ENCODE measurements at regions not wholly inside any gene's neighbourhood (a gene's known extent, or its start where the extent isn't known, plus 50 kb on each side); places are given as distances from the start of the nearest gene placed in this dataset.

DNA sequence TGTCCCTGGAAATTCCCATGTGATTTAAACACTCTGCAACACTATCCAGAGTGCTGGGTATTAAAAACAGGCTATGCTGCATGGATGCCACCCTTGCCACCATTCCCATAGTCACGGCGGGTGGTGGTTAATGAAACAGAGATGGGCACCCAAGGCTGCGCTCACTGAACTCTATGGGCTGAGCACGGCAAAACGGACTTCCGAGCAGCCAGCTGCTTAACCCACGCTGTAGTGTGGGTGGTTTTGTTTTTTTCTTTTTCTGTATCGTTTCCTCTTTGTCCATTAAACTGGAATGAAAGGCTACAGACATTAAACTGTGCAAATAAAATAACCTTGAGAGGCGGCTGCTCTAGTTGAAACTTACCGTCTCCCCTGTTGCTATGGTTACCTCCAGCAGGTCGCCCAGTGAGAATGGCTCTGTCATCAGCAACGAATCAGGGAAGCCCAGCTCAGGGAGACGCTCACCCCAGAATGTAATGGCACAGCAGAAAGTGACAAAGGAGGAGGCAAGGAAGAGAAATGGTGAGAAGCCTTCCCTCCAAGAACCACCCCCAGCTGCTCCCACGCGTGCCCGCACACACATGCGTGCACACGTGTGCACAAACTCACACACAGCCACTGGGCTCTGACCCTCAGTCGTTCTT, 102.1 kb downstream of the C11orf91 start:
- DNase-seq (ENCODE audit: extremely low spot score), result no peak
- H3K36me3 ChIP-seq (ENCODE audit: insufficient read depth), result no peaks in the 10 kb centered on the region
- WGBS, result 54% methylated on average over 19 of the region's 19 CpGs
- no peak overlapping the region for H3K27ac ChIP-seq (ENCODE audit: low read depth)
- no peaks in the 10 kb centered on the region for H3K4me1 ChIP-seq (ENCODE audit: insufficient read depth)
- no peak overlapping the region for H3K4me3 ChIP-seq (ENCODE audit: low read depth, low read length)

DNA sequence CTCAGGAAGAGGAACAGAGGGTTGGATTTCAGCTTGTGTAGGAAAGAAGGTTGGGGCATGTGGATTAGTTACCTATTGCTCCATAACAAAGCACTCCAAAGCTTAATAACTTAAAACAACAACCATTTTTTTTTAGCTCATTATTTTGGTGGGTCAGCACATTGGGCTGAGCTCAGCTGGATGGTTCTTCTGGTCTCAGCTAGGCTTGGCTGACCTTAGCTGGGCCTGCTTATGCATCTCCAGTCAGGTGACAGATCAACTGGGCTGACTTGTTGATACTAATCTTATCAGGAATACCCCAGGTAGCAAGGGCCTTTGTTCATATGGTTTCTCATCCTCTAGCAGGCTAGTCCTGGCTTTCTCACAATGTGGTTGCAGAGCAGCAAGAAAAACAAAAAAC, 106.4 kb downstream of the C11orf91 start:
- H3K4me1 ChIP-seq (ENCODE audit: insufficient read depth), result no peaks in the 10 kb centered on the region
- H3K4me3 ChIP-seq (ENCODE audit: low read depth, low read length), result no peak overlapping the region
- no peak for DNase-seq (ENCODE audit: extremely low spot score)
- no peaks in the 10 kb centered on the region for H3K36me3 ChIP-seq (ENCODE audit: insufficient read depth)
- no peak overlapping the region for H3K27ac ChIP-seq (ENCODE audit: low read depth)

DNA sequence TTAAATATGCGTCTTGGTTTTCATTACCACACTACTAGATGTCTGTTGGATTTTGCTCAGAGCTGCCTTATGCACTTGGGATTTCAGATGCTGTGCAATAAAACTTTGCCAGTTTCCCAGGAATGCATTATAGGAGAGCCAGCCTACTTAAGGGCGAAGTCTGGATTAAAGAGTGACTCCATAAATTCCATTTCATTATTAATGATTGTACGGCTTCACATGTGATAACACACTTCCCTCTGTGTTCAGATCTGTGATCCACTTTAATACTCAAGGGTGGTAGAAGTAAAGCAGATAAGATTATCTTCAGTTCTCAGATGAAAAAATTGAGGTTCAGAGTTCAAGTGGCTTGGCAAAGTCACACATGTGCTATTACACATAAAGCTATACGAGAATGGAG, 110.2 kb downstream of the C11orf91 start:
- Histone ChIP-seq H3K27ac (ENCODE audit: low read depth) (no peak overlapping the region), H3K4me1 (ENCODE audit: insufficient read depth) (no peaks in the 10 kb centered on the region), H3K4me3 (ENCODE audit: low read depth, low read length) (no peak overlapping the region), H3K36me3 (ENCODE audit: insufficient read depth) (no peaks in the 10 kb centered on the region)
- DNase-seq (ENCODE audit: extremely low spot score), result no peak
- WGBS, result 31% methylated on average over 4 of the region's 4 CpGs

DNA sequence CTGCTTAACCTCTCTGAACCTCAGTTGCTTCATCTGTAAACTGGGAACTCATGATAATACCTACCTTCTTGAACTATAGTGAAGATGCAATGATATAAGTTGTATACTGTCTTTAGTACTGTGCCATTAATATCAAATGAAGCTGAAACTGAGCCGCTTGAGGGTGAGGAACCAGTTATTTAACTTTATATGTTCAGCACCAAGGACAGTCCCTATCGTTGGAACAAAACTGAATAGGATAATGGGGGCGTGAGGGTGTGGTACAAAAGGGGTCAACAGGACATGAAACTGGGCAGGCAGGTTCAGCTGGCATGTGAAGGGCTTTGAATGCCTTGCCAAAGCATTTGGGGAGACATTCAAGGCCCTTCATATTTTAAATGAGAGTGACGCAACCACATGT, 112.6 kb downstream of the C11orf91 start:
- Histone ChIP-seq H3K27ac (ENCODE audit: low read depth) (no peak overlapping the region), H3K4me3 (ENCODE audit: low read depth, low read length) (no peak overlapping the region), H3K36me3 (ENCODE audit: insufficient read depth) (no peaks in the 10 kb centered on the region), H3K4me1 (ENCODE audit: insufficient read depth) (no peaks in the 10 kb centered on the region)
- no peak for DNase-seq (ENCODE audit: extremely low spot score)
- WGBS, result 71% methylated on average over 4 of the region's 4 CpGs

DNA sequence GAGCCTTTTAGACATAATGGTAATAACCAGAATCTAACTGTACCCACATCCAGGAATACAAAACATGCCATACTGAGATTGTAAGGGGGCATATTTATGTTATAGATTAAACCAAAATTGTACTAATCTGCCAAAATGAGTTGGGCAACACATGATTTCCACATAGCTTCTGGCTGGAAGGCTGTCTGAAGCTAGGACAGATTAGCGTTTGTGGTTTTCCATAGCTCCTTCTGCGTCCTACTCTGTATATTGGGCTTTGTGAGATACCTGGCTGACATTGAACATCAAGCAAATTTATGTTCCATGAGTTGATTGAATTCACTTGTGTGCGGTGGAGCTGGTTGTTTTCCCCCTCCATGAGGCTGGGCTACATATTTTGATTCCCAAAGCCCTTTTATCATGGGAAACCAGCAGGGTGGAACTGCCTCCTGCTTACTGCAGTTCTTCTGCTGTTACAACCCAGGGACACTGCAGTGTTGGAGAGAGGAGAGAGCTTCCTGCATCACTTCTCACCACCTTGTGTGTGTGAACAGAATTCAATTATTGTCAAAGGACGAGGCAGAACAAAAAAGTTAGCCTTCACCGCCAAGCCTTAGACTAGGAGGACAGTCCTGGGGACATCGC, 114.9 kb downstream of the C11orf91 start:
- no peaks in the 10 kb centered on the region for H3K36me3 ChIP-seq (ENCODE audit: insufficient read depth)
- H3K4me1 ChIP-seq (ENCODE audit: insufficient read depth), result no peaks in the 10 kb centered on the region
- DNase-seq (ENCODE audit: extremely low spot score), result no peak
- 82% methylated on average over 6 of the region's 6 CpGs for WGBS
- H3K27ac ChIP-seq (ENCODE audit: low read depth), result no peak overlapping the region
- no peak overlapping the region for H3K4me3 ChIP-seq (ENCODE audit: low read depth, low read length)

DNA sequence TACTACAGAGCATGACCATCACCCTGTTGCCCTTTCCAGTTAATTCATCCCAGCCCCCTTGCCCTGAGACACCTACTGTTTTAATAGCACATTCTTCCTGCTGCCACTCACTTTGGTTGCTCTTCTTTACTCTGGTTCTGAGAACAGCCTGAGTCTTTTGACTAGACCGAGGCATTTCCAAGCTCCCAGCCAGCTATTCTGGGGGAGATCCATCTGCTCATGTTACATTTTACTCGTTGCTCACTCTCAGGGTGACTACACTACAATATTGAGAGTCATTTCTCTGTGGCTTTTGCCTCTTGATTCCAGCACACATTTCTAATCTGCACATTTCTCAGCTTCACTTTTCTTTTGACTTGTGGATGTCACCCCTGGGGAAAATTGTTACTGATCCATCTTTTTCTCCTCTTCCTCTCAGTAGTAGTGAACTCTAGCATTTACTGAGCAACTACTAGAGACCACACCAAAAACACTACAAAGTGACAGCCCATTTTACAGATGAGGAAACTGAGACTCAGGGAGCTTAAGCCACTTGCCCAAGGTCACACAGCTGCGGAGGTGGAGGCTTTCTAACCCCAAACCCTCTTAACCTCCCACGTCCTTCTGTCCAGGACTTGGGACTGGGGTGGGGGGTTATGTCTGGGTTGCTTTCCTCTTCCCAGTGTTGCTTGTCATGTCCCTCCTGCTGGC, 117.8 kb downstream of the C11orf91 start:
- Histone ChIP-seq H3K36me3 (ENCODE audit: insufficient read depth) (no peaks in the 10 kb centered on the region), H3K4me3 (ENCODE audit: low read depth, low read length) (no peak overlapping the region), H3K4me1 (ENCODE audit: insufficient read depth) (no peaks in the 10 kb centered on the region), H3K27ac (ENCODE audit: low read depth) (no peak overlapping the region)
- WGBS, result 77% methylated on average over 4 of the region's 4 CpGs
- DNase-seq (ENCODE audit: extremely low spot score), result no peak

DNA sequence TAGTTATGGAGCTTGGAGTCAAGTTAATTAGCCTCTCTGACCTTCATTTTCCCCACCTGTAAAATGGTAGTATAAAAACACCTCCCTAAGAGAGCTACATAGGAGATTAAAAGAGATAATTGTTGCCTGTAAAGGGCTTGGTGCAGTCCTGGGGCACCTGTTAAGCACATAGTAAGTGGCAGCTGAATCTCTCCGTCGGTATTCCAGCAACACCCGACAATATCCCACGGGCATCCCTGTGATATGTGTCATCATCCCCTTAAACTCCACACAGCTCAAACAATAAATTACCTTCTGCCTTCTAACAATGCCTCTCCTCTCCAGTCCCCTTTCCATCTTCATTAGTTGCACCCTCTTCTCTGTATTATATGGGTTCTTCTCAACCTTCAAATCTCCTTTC, 121.5 kb downstream of the C11orf91 start:
- H3K4me1 ChIP-seq (ENCODE audit: insufficient read depth), result no peaks in the 10 kb centered on the region
- H3K27ac ChIP-seq (ENCODE audit: low read depth), result no peak overlapping the region
- no peak for DNase-seq (ENCODE audit: extremely low spot score)
- WGBS, result 96% methylated on average over 4 of the region's 4 CpGs
- H3K36me3 ChIP-seq (ENCODE audit: insufficient read depth), result no peaks in the 10 kb centered on the region
- no peak overlapping the region for H3K4me3 ChIP-seq (ENCODE audit: low read depth, low read length)

DNA sequence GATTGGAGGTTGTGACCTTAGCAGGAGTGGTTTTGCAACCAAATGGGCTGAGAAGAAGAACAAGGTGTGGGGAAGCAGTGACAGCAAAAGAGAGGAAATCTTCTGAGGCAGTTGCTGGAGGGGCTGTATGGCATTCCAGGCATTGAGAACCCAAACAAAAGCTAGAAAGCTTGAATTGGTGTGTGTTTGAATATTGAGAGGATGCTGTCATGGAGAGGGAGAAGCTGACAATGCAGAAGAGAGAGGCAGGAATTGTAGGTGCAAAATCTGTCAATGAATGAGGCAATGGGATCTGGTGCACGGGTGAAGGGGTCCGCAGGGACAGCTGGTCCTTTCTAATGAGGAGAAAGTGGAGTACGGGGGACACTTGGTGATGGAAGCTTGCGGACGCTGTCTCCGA, 123.4 kb downstream of the C11orf91 start:
- no peak for DNase-seq (ENCODE audit: extremely low spot score)
- Histone ChIP-seq H3K27ac (ENCODE audit: low read depth) (no peak overlapping the region), H3K4me1 (ENCODE audit: insufficient read depth) (no peaks in the 10 kb centered on the region), H3K4me3 (ENCODE audit: low read depth, low read length) (no peak overlapping the region), H3K36me3 (ENCODE audit: insufficient read depth) (no peaks in the 10 kb centered on the region)
- 89% methylated on average over 6 of the region's 6 CpGs for WGBS

DNA sequence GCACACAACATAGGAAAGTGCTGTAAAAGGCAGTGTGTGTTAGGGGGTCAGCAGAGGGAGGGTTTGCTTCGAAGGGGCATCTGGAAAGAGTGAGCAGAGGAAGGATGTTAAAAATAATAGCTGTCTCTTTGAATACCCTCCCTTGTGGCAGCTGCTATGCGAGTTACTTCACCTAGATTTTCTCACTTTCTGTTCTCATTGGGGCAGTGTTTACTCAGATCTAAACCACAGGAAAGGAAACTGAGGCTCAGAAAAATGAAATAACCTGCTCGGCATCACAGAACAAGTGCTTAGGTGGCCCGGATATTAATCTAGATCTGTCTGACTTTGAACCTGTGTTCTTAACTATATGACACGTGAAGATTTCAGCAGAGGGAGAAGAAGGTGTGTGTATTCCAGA, 125.3 kb downstream of the C11orf91 start:
- Histone ChIP-seq H3K4me1 (ENCODE audit: insufficient read depth) (no peaks in the 10 kb centered on the region), H3K27ac (ENCODE audit: low read depth) (no peak overlapping the region), H3K4me3 (ENCODE audit: low read depth, low read length) (no peak overlapping the region), H3K36me3 (ENCODE audit: insufficient read depth) (no peaks in the 10 kb centered on the region)
- DNase-seq (ENCODE audit: extremely low spot score), result no peak
- WGBS, result 74% methylated on average over 5 of the region's 5 CpGs

DNA sequence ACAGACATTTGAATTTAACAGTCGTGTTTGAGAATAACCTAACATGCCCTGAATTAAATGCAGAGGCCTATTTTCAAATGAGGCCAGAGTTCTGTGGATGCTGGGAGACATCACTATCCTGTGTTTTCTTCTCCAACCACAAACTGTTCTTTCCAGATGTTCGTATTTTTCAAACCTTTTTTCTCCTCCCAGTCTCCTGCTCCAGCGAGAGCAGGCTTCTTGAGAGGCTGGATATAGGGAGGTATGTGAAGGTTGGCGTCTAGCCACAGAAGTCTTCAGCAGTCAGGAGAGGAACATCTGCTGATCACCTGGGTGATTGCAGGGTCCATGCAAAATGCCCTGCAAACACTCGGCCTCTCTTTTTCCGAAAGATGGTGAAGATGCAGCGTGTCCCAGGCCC, 126.3 kb downstream of the C11orf91 start:
- Histone ChIP-seq H3K36me3 (ENCODE audit: insufficient read depth) (no peaks in the 10 kb centered on the region), H3K27ac (ENCODE audit: low read depth) (no peak overlapping the region), H3K4me1 (ENCODE audit: insufficient read depth) (no peaks in the 10 kb centered on the region), H3K4me3 (ENCODE audit: low read depth, low read length) (no peak overlapping the region)
- WGBS, result 73% methylated on average over 7 of the region's 7 CpGs
- no peak for DNase-seq (ENCODE audit: extremely low spot score)

DNA sequence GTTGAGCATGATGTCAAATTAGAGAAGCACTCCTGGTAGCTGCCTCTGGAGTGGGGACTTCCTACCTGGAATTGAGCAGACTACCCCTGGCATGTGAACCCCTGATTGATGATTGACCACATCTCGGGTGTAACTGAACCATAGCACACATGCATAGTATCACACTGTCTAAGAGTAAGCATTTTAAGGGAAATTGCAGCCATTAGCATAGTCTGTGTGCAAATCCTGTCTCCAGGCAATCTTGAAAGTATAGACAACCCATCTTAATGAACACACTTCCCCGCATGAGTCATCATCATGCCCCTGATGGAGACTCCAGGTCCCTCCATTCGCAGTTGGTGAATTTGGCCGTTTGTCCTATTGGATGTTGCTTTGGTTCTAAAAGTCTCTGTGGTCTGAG, 131.3 kb downstream of the C11orf91 start:
- no peaks in the 10 kb centered on the region for H3K36me3 ChIP-seq (ENCODE audit: insufficient read depth)
- no peaks in the 10 kb centered on the region for H3K4me1 ChIP-seq (ENCODE audit: insufficient read depth)
- H3K27ac ChIP-seq (ENCODE audit: low read depth), result no peak overlapping the region
- 87% methylated on average over 4 of the region's 4 CpGs for WGBS
- no peak for DNase-seq (ENCODE audit: extremely low spot score)
- no peak overlapping the region for H3K4me3 ChIP-seq (ENCODE audit: low read depth, low read length)

DNA sequence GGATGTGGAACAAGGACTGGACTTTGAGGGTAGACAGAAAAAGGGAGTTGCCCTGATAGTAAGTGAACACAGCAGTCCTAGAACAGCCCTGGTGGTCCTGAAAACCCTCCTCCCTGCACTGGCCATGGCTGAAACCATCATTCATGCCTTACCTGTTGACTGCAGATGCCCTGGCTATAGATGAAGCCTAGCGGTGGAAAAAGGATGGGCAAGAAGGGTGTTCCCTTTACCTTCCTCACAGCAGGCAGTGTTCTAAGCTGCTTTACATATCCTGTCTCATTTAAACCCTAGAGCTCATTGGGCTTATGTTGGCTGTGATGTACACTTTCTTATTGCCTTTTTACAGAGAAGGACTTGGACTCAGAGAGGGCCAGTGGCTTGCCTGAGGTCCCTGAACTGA, 133.6 kb downstream of the C11orf91 start:
- 91% methylated on average over 1 of the region's 1 CpG for WGBS
- no peak overlapping the region for H3K4me3 ChIP-seq (ENCODE audit: low read depth, low read length)
- H3K36me3 ChIP-seq (ENCODE audit: insufficient read depth), result no peaks in the 10 kb centered on the region
- no peaks in the 10 kb centered on the region for H3K4me1 ChIP-seq (ENCODE audit: insufficient read depth)
- no peak overlapping the region for H3K27ac ChIP-seq (ENCODE audit: low read depth)
- DNase-seq (ENCODE audit: extremely low spot score), result no peak

DNA sequence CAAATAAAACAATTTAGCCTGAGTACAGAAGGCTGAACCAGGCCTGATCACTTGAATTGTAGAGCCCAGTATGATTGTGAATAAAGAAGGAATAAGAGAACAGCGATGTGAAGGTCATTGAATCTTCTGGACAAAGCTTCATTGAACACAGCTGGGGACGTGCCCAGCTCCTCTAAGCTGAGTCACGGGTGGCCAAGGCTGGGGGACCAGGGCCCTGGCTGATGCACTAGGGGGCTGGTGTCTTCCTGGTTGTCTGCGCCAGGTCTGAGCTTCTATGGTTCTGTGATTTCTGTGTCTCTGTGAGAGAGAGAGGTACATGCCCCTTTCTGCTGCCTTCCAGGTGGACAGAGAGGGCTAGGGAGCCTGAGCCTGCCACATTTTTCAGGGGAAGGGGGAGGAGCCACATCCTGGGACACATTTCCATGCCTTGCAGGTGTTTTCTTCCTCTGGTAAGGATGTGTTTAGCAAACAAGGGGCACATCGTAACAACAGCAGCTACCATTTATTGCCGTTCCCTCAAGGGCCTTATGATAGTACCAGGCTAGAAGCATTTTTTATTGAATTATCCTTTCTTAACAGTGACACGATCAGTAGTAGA, 135.7 kb downstream of the C11orf91 start:
- DNase-seq (ENCODE audit: extremely low spot score), result no peak
- 72% methylated on average over 7 of the region's 7 CpGs for WGBS
- H3K36me3 ChIP-seq (ENCODE audit: insufficient read depth), result no peaks in the 10 kb centered on the region
- H3K4me1 ChIP-seq (ENCODE audit: insufficient read depth), result no peaks in the 10 kb centered on the region
- H3K27ac ChIP-seq (ENCODE audit: low read depth), result no peak overlapping the region
- no peak overlapping the region for H3K4me3 ChIP-seq (ENCODE audit: low read depth, low read length)

DNA sequence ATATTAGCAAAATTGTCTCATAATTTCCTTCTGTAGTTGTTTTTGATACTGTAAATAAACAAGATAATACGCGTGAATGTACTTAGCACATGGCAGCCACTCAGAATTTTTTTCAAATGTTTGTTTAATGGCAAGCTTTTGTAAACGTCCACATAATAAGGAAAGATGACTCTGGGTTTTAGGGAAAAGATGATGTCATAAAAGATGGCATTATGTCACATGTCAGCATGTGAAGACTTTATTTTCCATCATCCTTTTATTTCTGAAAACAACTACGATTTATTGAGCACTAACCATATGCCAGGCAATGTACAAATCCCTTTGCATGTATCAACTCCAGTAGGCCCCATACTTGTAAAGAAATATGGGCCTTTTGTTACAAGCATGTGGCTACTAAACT, 139.9 kb downstream of the C11orf91 start:
- 59% methylated on average over 4 of the region's 4 CpGs for WGBS
- no peaks in the 10 kb centered on the region for H3K4me1 ChIP-seq (ENCODE audit: insufficient read depth)
- H3K4me3 ChIP-seq (ENCODE audit: low read depth, low read length), result no peak overlapping the region
- no peak overlapping the region for H3K27ac ChIP-seq (ENCODE audit: low read depth)
- H3K36me3 ChIP-seq (ENCODE audit: insufficient read depth), result no peaks in the 10 kb centered on the region
- DNase-seq (ENCODE audit: extremely low spot score), result no peak
